Stimulated activated naive CD4-positive, alpha-beta T cell treated with Interleukin-2 at 50 U/mL for 16 hours (primary cell): ENCODE measurements at regions not wholly inside any gene's neighbourhood (a gene's known extent, or its start where the extent isn't known, plus 50 kb on each side); places are given as distances from the start of the nearest gene placed in this dataset.

ENCODE experiments used
- DNase-seq: peaks from one replicate; lab custom pipeline; 2025; lab: John Stamatoyannopoulos, UW

DNA sequence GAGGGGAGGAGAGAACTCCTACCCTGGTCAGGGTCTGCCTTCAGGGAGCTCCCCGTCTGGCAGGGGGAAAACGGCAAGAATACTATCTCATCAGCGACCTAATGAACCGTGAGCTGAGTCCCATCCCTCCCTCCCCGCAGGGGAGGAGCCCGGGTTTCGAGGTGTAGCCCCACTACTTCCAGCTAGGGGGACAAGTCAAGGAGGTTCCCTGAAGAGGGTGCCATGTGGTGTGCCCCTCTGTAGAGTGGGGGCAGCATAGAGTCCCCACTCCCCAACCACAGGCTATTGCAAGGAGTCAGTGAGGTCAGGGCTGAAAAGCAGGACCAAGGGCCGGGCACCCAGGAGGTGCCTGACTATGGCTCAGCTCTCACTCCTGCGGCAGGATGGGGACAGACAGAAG is 50.9 kb upstream of the RXRA start:
- DNase-seq: no peak

DNA sequence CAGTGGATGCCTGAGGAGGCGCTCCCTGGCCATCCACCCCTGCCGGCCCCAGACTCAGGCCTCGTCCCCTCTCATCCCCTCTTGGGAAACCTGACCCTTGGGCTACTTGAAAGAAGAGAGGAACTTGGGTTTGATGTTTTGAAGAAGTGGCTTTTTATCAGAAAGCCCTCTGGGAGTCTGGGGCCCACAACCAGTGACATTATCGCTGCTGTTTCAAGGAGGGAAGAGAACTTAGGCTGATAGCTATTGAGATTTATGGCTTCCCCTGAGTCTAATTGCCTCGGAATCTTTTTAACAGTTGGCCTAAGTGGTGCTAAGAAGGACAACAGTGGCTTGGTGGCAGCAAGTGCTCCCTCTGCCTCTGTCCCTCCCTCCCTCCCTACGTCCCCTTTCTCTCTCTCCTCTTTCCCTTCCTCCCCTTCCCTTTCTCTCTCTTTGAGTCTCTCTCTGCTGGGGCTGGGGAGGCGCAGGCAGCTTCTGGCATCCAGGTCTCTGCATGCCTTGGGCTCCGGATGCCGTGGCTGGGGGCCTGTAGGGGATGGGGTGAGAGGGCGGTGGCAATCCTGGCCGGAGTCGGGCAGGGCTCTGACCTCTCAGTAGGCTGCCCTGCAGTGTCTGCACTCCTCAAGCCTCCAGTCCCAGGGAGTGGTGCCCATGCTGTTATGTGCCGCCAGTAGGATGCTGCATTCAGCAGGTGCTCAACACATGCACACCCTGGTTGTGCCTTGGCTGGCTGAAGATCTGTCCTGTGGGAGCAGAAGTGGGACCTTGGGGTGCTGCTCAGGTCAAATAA is 49.6 kb upstream of the RXRA start:
- DNase-seq: no peak
